GM12892 (cell line): ENCODE measurements at regions not wholly inside any gene's neighbourhood (a gene's known extent, or its start where the extent isn't known, plus 50 kb on each side); places are given as distances from the start of the nearest gene placed in this dataset.

ENCODE experiments used
- POLR2A ChIP-seq: IDR thresholded peaks from 2 replicates; pipeline ENCODE4 v1.6.1; 2011; ENCODE audit warnings: low read depth, low read length, control low read depth
- POLR2AphosphoS5 ChIP-seq: IDR thresholded peaks from 2 replicates; pipeline ENCODE4 v1.6.1; 2011; ENCODE audit warnings: low read depth, low read length, control low read depth

- TF ChIP-seq POLR2A (no peak), POLR2AphosphoS5 (no peak)
Observed at GRCh38 chr6:113458368-113459010, 398.7 kb upstream of the MARCKS start.
